HG03175 (cell line): ENCODE measurements at regions not wholly inside any gene's neighbourhood (a gene's known extent, or its start where the extent isn't known, plus 50 kb on each side); places are given as distances from the start of the nearest gene placed in this dataset.

Experiments used
- ATAC-seq: cut with Tn5 transposase; IDR thresholded peaks from one replicate; pipeline ENCODE4 v1.9.1; 2021; ENCODE audit warnings: mild to moderate bottlenecking, moderate library complexity; ENCODE audit not compliant: unreplicated experiment

- ATAC-seq: no peak
Observed at GRCh38 chr16:47806309-47806847, 345.2 kb downstream of the PHKB start.

GRCh38 chr16:47787696-47788095 lies 326.6 kb downstream of the PHKB start:
- no peak for ATAC-seq

DNA sequence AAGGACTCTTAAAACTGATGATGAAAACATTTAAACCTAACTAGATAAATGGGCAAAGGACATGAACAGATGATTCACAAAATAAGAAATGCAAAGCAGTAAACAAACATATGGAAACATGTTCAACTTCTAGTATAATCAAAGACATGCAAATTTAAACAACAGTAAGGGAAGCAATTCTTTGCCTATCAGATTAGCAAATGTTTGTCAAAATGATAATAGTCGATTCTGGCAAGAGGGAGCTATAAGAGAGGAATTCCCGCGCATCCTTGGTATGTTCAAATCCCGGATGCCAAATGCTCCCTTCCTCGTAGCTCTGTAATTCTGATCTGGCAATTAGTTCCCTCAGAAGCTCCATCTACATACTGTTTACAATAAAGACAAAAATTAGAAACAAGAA lies 320.5 kb downstream of the PHKB start:
- no peak for ATAC-seq

- ATAC-seq: no peak
Observed at GRCh38 chr16:47780213-47780875, 319.2 kb downstream of the PHKB start.

- ATAC-seq: peak; percentile 69
Observed at GRCh38 chr16:47779201-47780016, 318.3 kb downstream of the PHKB start.

DNA sequence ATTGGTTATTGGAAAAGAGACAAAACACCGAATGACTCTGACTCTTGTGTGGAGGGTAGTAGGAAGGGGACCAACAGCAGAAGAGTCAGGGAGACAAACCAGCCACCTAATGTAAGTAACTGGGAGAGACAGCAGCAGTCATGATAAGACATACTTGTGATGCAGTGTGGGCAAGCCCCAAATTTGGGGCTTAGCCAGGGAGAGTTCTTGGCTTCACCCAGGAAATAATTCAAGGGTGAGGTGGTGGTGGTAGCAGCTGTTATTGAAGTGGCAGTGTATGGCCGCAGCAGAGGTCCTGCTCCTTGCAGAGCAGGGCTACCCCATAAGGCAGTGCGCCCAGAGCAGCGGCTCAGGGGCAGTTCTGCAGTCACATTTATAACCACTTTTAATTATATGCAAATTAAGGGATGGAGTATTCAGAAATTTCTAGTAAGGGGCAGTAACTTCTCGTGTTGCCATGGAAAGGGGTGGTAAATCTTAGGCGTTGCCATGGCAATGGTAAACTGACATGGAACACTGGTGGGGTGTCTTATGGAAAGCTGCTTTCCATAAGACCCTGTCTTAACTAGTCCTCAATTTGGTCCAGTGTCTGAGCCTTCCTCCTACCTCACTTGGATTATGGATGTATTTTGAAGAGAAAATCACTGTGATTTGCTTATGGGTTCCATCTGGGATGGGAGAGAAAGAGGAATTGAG lies 317.1 kb downstream of the PHKB start:
- no peak for ATAC-seq

GRCh38 chr16:47777220-47777619 lies 316.1 kb downstream of the PHKB start:
- no peak for ATAC-seq

DNA sequence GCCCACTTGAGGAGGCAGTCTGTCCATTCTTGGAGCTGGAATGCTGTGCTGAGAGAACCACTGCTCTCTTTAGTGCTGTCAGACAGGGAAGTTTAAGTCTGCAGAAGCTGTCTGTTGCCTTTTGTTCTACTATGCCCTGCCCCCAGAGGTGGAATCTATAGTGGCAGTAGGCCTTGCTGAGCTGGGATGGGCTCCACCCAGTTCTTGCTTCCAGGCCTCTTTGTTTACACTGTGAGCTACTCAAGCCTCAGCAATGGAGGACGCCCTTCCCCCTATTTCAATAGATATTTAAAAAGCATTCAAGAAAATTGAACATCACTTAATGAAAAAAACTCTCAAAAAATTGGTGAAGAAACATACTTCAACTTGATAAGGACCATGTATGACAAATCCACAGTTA lies 313.5 kb downstream of the PHKB start:
- no peak for ATAC-seq

- no peak for ATAC-seq
Observed at GRCh38 chr16:47753659-47754058, 292.5 kb downstream of the PHKB start.
